A549 (cell line): ENCODE measurements at regions not wholly inside any gene's neighbourhood (a gene's known extent, or its start where the extent isn't known, plus 50 kb on each side); places are given as distances from the start of the nearest gene placed in this dataset.

Source experiments
- ATAC-seq, 2 experiments: fragments of 200-7000 bp in 1 of 2; fragments of >200 bp in 1 of 2; cut with Nextera tagmentation in 1 of 2; cut with Tn5 transposase in 1 of 2; 3 replicates each; pipeline versions ENCODE4 v1.8.0 to v1.9.1; 2018 to 2020; ENCODE audit warnings: mild to moderate bottlenecking in 1 of 2, moderate library complexity in 1 of 2
- CTCF ChIA-PET: fragments of 300-600 bp; sonication (Branson Sonifier 250); formaldehyde crosslinking; extraction: SDS; loops from one replicate; lab custom pipeline; 2021; ENCODE audit warnings: antibody characterized with exemption, inconsistent platforms; lab: Yijun Ruan, JAX
- POLR2A ChIA-PET: fragments of 350-600 bp; formaldehyde crosslinking; extraction: SDS; loops from one replicate; lab custom pipeline; 2021; ENCODE audit warnings: antibody characterized with exemption, inconsistent platforms; lab: Yijun Ruan, JAX
- DNase-seq, 2 experiments: peaks; one replicate each; pipeline versions ENCODE4 v3.0.0 to v3.0.0-alpha.2; 2011 to 2016; ENCODE audit warnings: low read depth in 1 of 2, low spot score in 1 of 2
- FAIRE-seq: peaks from 2 replicates; lab custom pipeline; 2011; peaks lifted over from hg19 to GRCh38; lab: Jason Lieb, UNC
- H3K27ac ChIP-seq, 2 experiments: fragments of >200 bp; sonication (Bioruptor Twin); formaldehyde crosslinking; 3 replicates each; pipeline ENCODE4 v1.5.1; 2016 to 2017
- H3K4me1 ChIP-seq: fragments of >200 bp; sonication (Bioruptor Twin); formaldehyde crosslinking; 3 replicates; pipeline ENCODE4 v1.6.1; 2016
- H3K4me2 ChIP-seq: fragments of >200 bp; sonication (Bioruptor Twin); formaldehyde crosslinking; 3 replicates; pipeline ENCODE4 v1.6.1; 2016
- H3K4me3 ChIP-seq: fragments of >200 bp; sonication (Bioruptor Twin); formaldehyde crosslinking; 3 replicates; pipeline ENCODE4 v1.5.1; 2016
- H3K9me3 ChIP-seq: fragments of >200 bp; sonication (Bioruptor Twin); formaldehyde crosslinking; 3 replicates; pipeline ENCODE4 v1.6.1; 2016
- ATOH8 ChIP-seq: fragments of 250-450 bp; sonication (Bioruptor Pico); IDR thresholded peaks from 2 replicates; pipeline ENCODE4 v1.5.0; 2020; ENCODE audit warnings: low read depth, mild to moderate bottlenecking, moderate library complexity
- BHLHE40 ChIP-seq: IDR thresholded peaks from 2 replicates; pipeline ENCODE4 v1.6.1; 2012; ENCODE audit warnings: low read depth, low read length, inconsistent platforms
- CHD2 ChIP-seq: fragments of 150-350 bp; IDR thresholded peaks from 2 replicates; pipeline ENCODE4 v1.6.1; 2014; ENCODE audit warnings: low read length; ENCODE audit not compliant: partially characterized antibody
- FOSB ChIP-seq: fragments of 250-450 bp; sonication (Bioruptor Pico); IDR thresholded peaks from 2 replicates; pipeline ENCODE4 v1.5.0; 2020; ENCODE audit warnings: mild to moderate bottlenecking, moderate library complexity
- GATA3 ChIP-seq: IDR thresholded peaks from 2 replicates; pipeline ENCODE4 v1.6.1; 2012; ENCODE audit warnings: borderline replicate concordance
- HMGXB4 ChIP-seq: fragments of 250-450 bp; sonication (Bioruptor Pico); IDR thresholded peaks from 2 replicates; pipeline ENCODE4 v1.5.0; 2021; ENCODE audit warnings: mild to moderate bottlenecking, moderate library complexity, borderline replicate concordance
- HOXB5 ChIP-seq: fragments of 250-450 bp; sonication (Bioruptor Pico); IDR thresholded peaks from 2 replicates; pipeline ENCODE4 v1.5.0; 2020; ENCODE audit warnings: mild to moderate bottlenecking, moderate library complexity
- JUNB ChIP-seq: fragments of >200 bp; sonication (Bioruptor Twin); formaldehyde crosslinking; IDR thresholded peaks from 2 replicates; pipeline ENCODE4 v1.6.1; 2016
- KDM1A ChIP-seq: fragments of 200-600 bp; sonication (generic); IDR thresholded peaks from 2 replicates; pipeline ENCODE4 v1.6.1; 2016; ENCODE audit warnings: low read depth, mild to moderate bottlenecking
- NR3C1 ChIP-seq: fragments of >200 bp; sonication (Bioruptor Twin); formaldehyde crosslinking; IDR thresholded peaks from 3 replicates; pipeline ENCODE4 v1.6.1; 2017
- RAD21 ChIP-seq, 2 experiments: fragments of >200 bp in 1 of 2; sonication (Bioruptor Twin) in 1 of 2; formaldehyde crosslinking in 1 of 2; IDR thresholded peaks in 1 of 2; conservative IDR thresholded peaks in 1 of 2; 2 replicates in 1 of 2; 3 replicates in 1 of 2; pipeline ENCODE4 v1.6.1; 2012 to 2018; ENCODE audit warnings: inconsistent platforms in 1 of 2
- RFX5 ChIP-seq: fragments of 450-650 bp; IDR thresholded peaks from 2 replicates; pipeline ENCODE4 v1.7.1; 2014; ENCODE audit warnings: antibody characterized with exemption, mild to moderate bottlenecking, moderate library complexity
- RNF2 ChIP-seq: fragments of 200-600 bp; sonication (generic); IDR thresholded peaks from 2 replicates; pipeline ENCODE4 v1.6.1; 2016; ENCODE audit warnings: low read depth, mild to moderate bottlenecking, antibody characterized with exemption, moderate library complexity, borderline replicate concordance
- SMC3 ChIP-seq: fragments of >200 bp; sonication (Bioruptor Twin); formaldehyde crosslinking; IDR thresholded peaks from 3 replicates; pipeline ENCODE4 v1.6.1; 2018; ENCODE audit warnings: inconsistent platforms
- SREBF2 ChIP-seq: fragments of 450-650 bp; IDR thresholded peaks from 2 replicates; pipeline ENCODE4 v1.6.1; 2014; ENCODE audit warnings: mild to moderate bottlenecking, moderate library complexity
- USF2 ChIP-seq: fragments of 450-650 bp; IDR thresholded peaks from 2 replicates; pipeline ENCODE4 v1.6.1; 2014; ENCODE audit warnings: antibody characterized with exemption
- ZC3H11A ChIP-seq: fragments of 450-650 bp; IDR thresholded peaks from 2 replicates; pipeline ENCODE4 v1.6.1; 2014; ENCODE audit warnings: antibody characterized with exemption, mild to moderate bottlenecking
- WGBS: methylation state at CpG from one replicate; pipeline ENCODE4 v1.1.6; 2017; ENCODE audit errors: missing lambda C conversion rate; 5-methylcytosine and 5-hydroxymethylcytosine counted together
- TF ChIP-seq, protein P1 (sequence below): fragments of >200 bp; sonication (Bioruptor Twin); formaldehyde crosslinking; IDR thresholded peaks from 3 replicates; pipeline ENCODE4 v1.5.1; 2016
- TF ChIP-seq, protein P2 (sequence below): fragments of 150-350 bp; IDR thresholded peaks from 2 replicates; pipeline ENCODE4 v1.6.1; 2014; ENCODE audit warnings: low read depth, mild to moderate bottlenecking, low read length

DNA sequence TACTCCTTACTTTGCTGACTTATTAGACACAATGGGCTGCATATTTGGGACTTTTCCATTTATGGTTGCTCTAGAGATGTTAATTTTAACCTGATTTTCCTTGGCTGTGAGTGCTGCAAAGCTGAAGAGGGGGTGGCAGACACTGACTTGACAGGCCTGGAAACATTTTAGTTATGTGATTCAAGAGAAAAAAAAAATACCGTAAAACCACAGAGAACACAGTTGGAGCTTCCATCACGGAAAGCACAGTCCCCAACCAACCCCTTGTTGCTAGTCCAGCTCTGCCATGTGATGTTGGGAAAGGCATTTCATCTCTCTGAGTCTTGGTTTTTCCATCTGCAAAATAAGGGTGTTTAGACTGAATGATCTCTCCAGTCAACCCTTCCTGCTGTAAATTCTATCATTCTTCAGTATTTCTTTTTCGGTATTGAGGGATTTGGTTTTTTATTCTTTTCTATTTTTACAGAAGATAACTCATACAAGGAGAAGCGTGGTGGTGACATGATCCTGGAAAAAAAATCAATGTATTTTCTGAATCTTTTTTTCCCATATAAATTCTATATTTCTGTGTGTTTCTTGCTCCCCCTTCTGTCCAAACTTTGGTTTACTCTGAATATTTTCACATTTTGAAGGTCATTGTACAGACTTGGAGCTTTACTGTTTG lies 246.1 kb downstream of the REEP3 start:
- CTCF ChIA-PET, result interaction anchor here (0.6 to 5.8 kb wide), 26 partner anchors 9 to 611 kb away, joined by 3 to 58 read pairs (median 4); partner anchors contain the start of gene JMJD1C
- ATAC-seq, result 0 out of 6 replicates have a peak, but pooled peaks of 1 of the 2 experiments have one; percentile 44
- no peak for FAIRE-seq
- Histone ChIP-seq H3K4me2 (no peak overlapping the region), H3K9me3 (no peaks in the 10 kb centered on the region), H3K27ac (no peak overlapping the region), H3K4me3 (no peak overlapping the region), H3K4me1 (no peaks in the 10 kb centered on the region)
- DNase-seq, result peak in 1 of 2 experiments; percentile 18
- 48% methylated on average over 4 of the region's 4 CpGs for WGBS
- POLR2A ChIA-PET, result no interaction called here
- TF ChIP-seq RAD21 (conservative IDR thresholded peaks at IDR 0.05 in 1 of 2, IDR thresholded peaks at IDR 0.05 in 1 of 2) (peak; percentile 73 to 75), SMC3 (peak; percentile 68), USF2 (no peak)
- TF ChIP-seq, protein P1, sequence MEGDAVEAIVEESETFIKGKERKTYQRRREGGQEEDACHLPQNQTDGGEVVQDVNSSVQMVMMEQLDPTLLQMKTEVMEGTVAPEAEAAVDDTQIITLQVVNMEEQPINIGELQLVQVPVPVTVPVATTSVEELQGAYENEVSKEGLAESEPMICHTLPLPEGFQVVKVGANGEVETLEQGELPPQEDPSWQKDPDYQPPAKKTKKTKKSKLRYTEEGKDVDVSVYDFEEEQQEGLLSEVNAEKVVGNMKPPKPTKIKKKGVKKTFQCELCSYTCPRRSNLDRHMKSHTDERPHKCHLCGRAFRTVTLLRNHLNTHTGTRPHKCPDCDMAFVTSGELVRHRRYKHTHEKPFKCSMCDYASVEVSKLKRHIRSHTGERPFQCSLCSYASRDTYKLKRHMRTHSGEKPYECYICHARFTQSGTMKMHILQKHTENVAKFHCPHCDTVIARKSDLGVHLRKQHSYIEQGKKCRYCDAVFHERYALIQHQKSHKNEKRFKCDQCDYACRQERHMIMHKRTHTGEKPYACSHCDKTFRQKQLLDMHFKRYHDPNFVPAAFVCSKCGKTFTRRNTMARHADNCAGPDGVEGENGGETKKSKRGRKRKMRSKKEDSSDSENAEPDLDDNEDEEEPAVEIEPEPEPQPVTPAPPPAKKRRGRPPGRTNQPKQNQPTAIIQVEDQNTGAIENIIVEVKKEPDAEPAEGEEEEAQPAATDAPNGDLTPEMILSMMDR, result peak; percentile 76

DNA sequence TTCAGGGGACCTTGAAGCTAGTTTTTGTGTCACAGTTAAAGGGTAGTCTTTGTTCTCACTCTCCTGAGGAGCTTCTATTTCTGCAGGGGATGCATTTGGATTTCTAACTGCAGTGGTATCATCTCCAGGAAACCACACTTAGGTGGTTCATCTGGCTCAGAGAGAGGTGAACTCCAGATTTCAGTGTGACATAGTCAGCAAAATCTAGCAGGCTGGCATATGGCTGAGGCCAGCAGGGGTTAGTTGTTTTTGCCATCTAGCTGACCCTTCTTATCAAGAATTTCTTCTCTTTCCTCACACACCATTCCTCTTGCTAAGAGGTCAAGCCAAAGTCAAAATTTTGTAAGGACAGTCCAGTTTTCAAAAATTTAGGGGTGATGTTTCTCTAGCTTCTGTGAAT lies 248.2 kb downstream of the REEP3 start:
- no peaks in the 10 kb centered on the region for H3K4me1 ChIP-seq
- H3K9me3 ChIP-seq, result no peaks in the 10 kb centered on the region
- ATAC-seq, result no peak
- H3K4me3 ChIP-seq, result no peak overlapping the region
- DNase-seq, result no peak
- no peak overlapping the region for H3K27ac ChIP-seq
- ChIA-PET CTCF (interaction anchor here (1.0 to 1.6 kb wide), 3 partner anchors 11 to 604 kb away, joined by 3 to 4 read pairs (median 3); no protein-coding TSS in a partner anchor), POLR2A (no interaction called here)
- no peak for FAIRE-seq
- TF ChIP-seq KDM1A (no peak), ZC3H11A (no peak), BHLHE40 (no peak), FOSB (no peak), ATOH8 (CRISPR knock-in tag) (no peak), NR3C1 (no peak)
- TF ChIP-seq, protein P2, sequence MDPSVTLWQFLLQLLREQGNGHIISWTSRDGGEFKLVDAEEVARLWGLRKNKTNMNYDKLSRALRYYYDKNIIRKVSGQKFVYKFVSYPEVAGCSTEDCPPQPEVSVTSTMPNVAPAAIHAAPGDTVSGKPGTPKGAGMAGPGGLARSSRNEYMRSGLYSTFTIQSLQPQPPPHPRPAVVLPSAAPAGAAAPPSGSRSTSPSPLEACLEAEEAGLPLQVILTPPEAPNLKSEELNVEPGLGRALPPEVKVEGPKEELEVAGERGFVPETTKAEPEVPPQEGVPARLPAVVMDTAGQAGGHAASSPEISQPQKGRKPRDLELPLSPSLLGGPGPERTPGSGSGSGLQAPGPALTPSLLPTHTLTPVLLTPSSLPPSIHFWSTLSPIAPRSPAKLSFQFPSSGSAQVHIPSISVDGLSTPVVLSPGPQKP, result no peak
- no peak overlapping the region for H3K4me2 ChIP-seq

GRCh38 chr10:63770523-63770922 lies 249.3 kb downstream of the REEP3 start:
- TF ChIP-seq RAD21 (conservative IDR thresholded peaks at IDR 0.05 in 1 of 2, IDR thresholded peaks at IDR 0.05 in 1 of 2), result no peak
- no peak for TF ChIP-seq HOXB5
- no peak for TF ChIP-seq HMGXB4
- no peak for TF ChIP-seq JUNB
- no peak for TF ChIP-seq RFX5
- TF ChIP-seq RNF2, result no peak
- TF ChIP-seq, protein P2, result no peak
- TF ChIP-seq GATA3, result no peak
- TF ChIP-seq CHD2, result no peak
- no peak for TF ChIP-seq SREBF2
- TF ChIP-seq BHLHE40, result no peak
- Histone ChIP-seq H3K4me3 (no peak overlapping the region), H3K4me2 (no peak overlapping the region), H3K9me3 (no peaks in the 10 kb centered on the region), H3K4me1 (no peaks in the 10 kb centered on the region), H3K27ac (no peak overlapping the region)
- WGBS, result 50% methylated on average over 7 of the region's 7 CpGs
- POLR2A ChIA-PET, result no interaction called here
- CTCF ChIA-PET, result interaction anchor here (0.8 to 1.0 kb wide), 2 partner anchors 12 to 194 kb away, joined by 3 to 4 read pairs; no protein-coding TSS in a partner anchor
- DNase-seq, result no peak
- no peak for FAIRE-seq
- no peak for ATAC-seq
